MM.1S (cell line): ENCODE measurements at regions not wholly inside any gene's neighbourhood (a gene's known extent, or its start where the extent isn't known, plus 50 kb on each side); places are given as distances from the start of the nearest gene placed in this dataset.

Experiments used
- DNase-seq: peaks from one replicate; pipeline ENCODE4 v3.0.0-alpha.2; 2015
- H2AFZ ChIP-seq: fragments of 300-600 bp; sonication (generic); 2 replicates; pipeline ENCODE4 v1.6.0; 2016; ENCODE audit warnings: antibody characterized with exemption, low read length
- H3F3A ChIP-seq: fragments of 300-600 bp; sonication (generic); 2 replicates; pipeline ENCODE4 v1.6.1; 2016; ENCODE audit warnings: mild to moderate bottlenecking, antibody characterized with exemption, low read length, moderate library complexity, mixed read lengths; ENCODE audit not compliant: insufficient read depth
- H3K27ac ChIP-seq: fragments of 300-600 bp; sonication (generic); 2 replicates; pipeline ENCODE4 v1.5.1; 2016; ENCODE audit warnings: mild to moderate bottlenecking, low read length
- H3K27me3 ChIP-seq: fragments of 300-600 bp; sonication (generic); replicated peaks from 2 replicates; pipeline ENCODE4 v1.6.0; 2016; ENCODE audit warnings: low read length; ENCODE audit not compliant: insufficient read depth
- H3K36me3 ChIP-seq: fragments of 300-600 bp; sonication (generic); replicated peaks from 2 replicates; pipeline ENCODE4 v1.6.1; 2016; ENCODE audit warnings: mild to moderate bottlenecking, low read length, mixed read lengths; ENCODE audit not compliant: insufficient read depth
- H3K4me1 ChIP-seq: fragments of 300-600 bp; sonication (generic); 2 replicates; pipeline ENCODE4 v1.6.1; 2016; ENCODE audit warnings: low read length, mixed read lengths
- H3K4me2 ChIP-seq: fragments of 300-600 bp; sonication (generic); 2 replicates; pipeline ENCODE4 v1.6.0; 2016; ENCODE audit warnings: low read depth, low read length
- H3K4me3 ChIP-seq: fragments of 300-600 bp; sonication (generic); 2 replicates; pipeline ENCODE4 v1.5.1; 2016; ENCODE audit warnings: low read length, mixed read lengths
- H3K79me2 ChIP-seq: fragments of 300-600 bp; sonication (generic); 2 replicates; pipeline ENCODE4 v1.6.1; 2016; ENCODE audit warnings: mixed run types, low read length, mixed read lengths
- H3K9ac ChIP-seq: fragments of 300-600 bp; sonication (generic); 2 replicates; pipeline ENCODE4 v1.6.1; 2016; ENCODE audit warnings: low read length, mixed read lengths
- H3K9me2 ChIP-seq: fragments of 300-600 bp; sonication (generic); replicated peaks from 2 replicates; pipeline ENCODE4 v1.6.1; 2016; ENCODE audit warnings: mild to moderate bottlenecking, low read length, mixed read lengths; ENCODE audit not compliant: insufficient read depth
- H3K9me3 ChIP-seq: fragments of 300-600 bp; sonication (generic); replicated peaks from 2 replicates; pipeline ENCODE4 v1.6.1; 2016; ENCODE audit warnings: mild to moderate bottlenecking, low read length, mixed read lengths; ENCODE audit not compliant: insufficient read depth
- H4K20me1 ChIP-seq: fragments of 300-600 bp; sonication (generic); 2 replicates; pipeline ENCODE4 v1.6.1; 2016; ENCODE audit warnings: mild to moderate bottlenecking, low read length, moderate library complexity, mixed read lengths; ENCODE audit not compliant: insufficient read depth
- CTCF ChIP-seq: fragments of 300-600 bp; sonication (generic); IDR thresholded peaks from 2 replicates; pipeline ENCODE4 v1.5.1; 2016; ENCODE audit warnings: antibody characterized with exemption, low read length, mixed read lengths
- EZH2 ChIP-seq: fragments of 300-600 bp; sonication (generic); optimal IDR thresholded peaks from 2 replicates; pipeline ENCODE3; 2017; ENCODE audit warnings: low read depth, mild to moderate bottlenecking, antibody characterized with exemption, low read length, mixed read lengths
- EZH2phosphoT487 ChIP-seq: fragments of 300-600 bp; sonication (generic); IDR thresholded peaks from 2 replicates; pipeline ENCODE4 v1.6.1; 2018; ENCODE audit warnings: antibody characterized with exemption, low read length

GRCh38 chr7:88387368-88387767 lies 80.7 kb upstream of the STEAP4 start:
- H3K4me2 ChIP-seq, result no peak overlapping the region
- no peak overlapping the region for H2AFZ ChIP-seq
- no peaks in the 10 kb centered on the region for H3K9me3 ChIP-seq
- no peak for TF ChIP-seq EZH2phosphoT487
- no peak for TF ChIP-seq CTCF
- TF ChIP-seq EZH2, result no peak
- H3K79me2 ChIP-seq, result no peaks in the 10 kb centered on the region
- H3K27ac ChIP-seq, result no peak overlapping the region
- no peak overlapping the region for H3K4me3 ChIP-seq
- H4K20me1 ChIP-seq, result no peaks in the 10 kb centered on the region
- H3K27me3 ChIP-seq, result no peaks in the 10 kb centered on the region
- no peaks in the 10 kb centered on the region for H3K9me2 ChIP-seq
- no peak for DNase-seq
- H3K36me3 ChIP-seq, result no peaks in the 10 kb centered on the region
- H3F3A ChIP-seq, result no peaks in the 10 kb centered on the region
- H3K9ac ChIP-seq, result no peak overlapping the region
- H3K4me1 ChIP-seq, result no peaks in the 10 kb centered on the region

DNA sequence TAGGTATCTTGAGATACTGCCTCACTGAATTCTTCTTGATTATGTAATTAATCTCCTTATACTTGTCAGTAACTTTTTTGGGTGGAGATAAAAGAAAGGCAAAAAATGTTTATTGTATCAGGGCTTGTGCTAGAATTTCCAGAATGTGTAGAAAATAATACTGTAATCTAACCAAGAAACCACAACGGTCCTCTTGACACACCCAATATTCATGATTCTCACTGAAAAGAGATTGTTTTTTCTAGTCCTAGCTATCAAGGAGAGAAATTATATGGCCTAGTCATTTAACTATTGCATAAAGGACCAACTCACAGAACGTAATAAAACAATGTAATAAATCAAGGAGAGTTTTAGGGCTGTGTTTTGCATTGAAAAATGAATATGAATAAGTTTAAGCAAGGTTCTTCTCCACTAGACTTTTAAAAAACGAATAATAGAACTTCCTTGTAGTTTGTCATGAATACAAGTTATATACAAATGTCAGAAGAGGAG lies 80.0 kb upstream of the STEAP4 start:
- Histone ChIP-seq H2AFZ (no peak overlapping the region), H3K27me3 (no peaks in the 10 kb centered on the region), H3F3A (no peaks in the 10 kb centered on the region), H3K4me2 (no peak overlapping the region), H3K4me3 (no peak overlapping the region), H3K36me3 (no peaks in the 10 kb centered on the region), H3K4me1 (no peaks in the 10 kb centered on the region), H3K9me3 (no peaks in the 10 kb centered on the region), H3K9ac (no peak overlapping the region), H4K20me1 (no peaks in the 10 kb centered on the region), H3K27ac (no peak overlapping the region), H3K79me2 (no peaks in the 10 kb centered on the region), H3K9me2 (no peaks in the 10 kb centered on the region)
- TF ChIP-seq EZH2phosphoT487 (no peak), EZH2 (no peak), CTCF (no peak)
- no peak for DNase-seq

GRCh38 chr7:88377434-88377833 lies 70.7 kb upstream of the STEAP4 start:
- no peak for DNase-seq
- H3K36me3 ChIP-seq, result no peaks in the 10 kb centered on the region

More at GRCh38 chr7:88377434-88377833, 70.7 kb upstream of the STEAP4 start:
- no peak overlapping the region for H2AFZ ChIP-seq
- H3K9ac ChIP-seq, result no peak overlapping the region
- no peaks in the 10 kb centered on the region for H3F3A ChIP-seq
- no peak overlapping the region for H3K27ac ChIP-seq
- TF ChIP-seq EZH2phosphoT487 (no peak), EZH2 (no peak), CTCF (no peak)
- no peaks in the 10 kb centered on the region for H3K9me2 ChIP-seq
- H3K9me3 ChIP-seq, result no peaks in the 10 kb centered on the region
- H3K4me3 ChIP-seq, result no peak overlapping the region
- H3K4me1 ChIP-seq, result no peaks in the 10 kb centered on the region
- H3K79me2 ChIP-seq, result no peaks in the 10 kb centered on the region
- no peaks in the 10 kb centered on the region for H3K27me3 ChIP-seq
- H4K20me1 ChIP-seq, result no peaks in the 10 kb centered on the region
- no peak overlapping the region for H3K4me2 ChIP-seq
